ENCODE measurements at regions not wholly inside any gene's neighbourhood (a gene's known extent, or its start where the extent isn't known, plus 50 kb on each side); places are given as distances from the start of the nearest gene placed in this dataset.

GRCh38 chr2:821546-821945, 129.1 kb upstream of the SNTG2 start:
- DNase-seq = no peak

GRCh38 chr2:819601-820000, 131.0 kb upstream of the SNTG2 start:
- DNase-seq = no peak

- DNase-seq = no peak
Measured at GRCh38 chr2:819121-819520, 131.5 kb upstream of the SNTG2 start.

GRCh38 chr2:817336-818015, 133.2 kb upstream of the SNTG2 start:
- DNase-seq = no peak

- DNase-seq = no peak
Measured at GRCh38 chr2:816278-816677, 134.4 kb upstream of the SNTG2 start.

- DNase-seq = no peak
Measured at GRCh38 chr2:810397-810796, 133.2 kb upstream of the TMEM18 start.

- no peak for DNase-seq
Measured at GRCh38 chr2:807300-807699, 130.1 kb upstream of the TMEM18 start.

GRCh38 chr2:805664-806063, 128.5 kb upstream of the TMEM18 start:
- no peak for DNase-seq

- DNase-seq = no peak
Measured at GRCh38 chr2:797993-798392, 120.8 kb upstream of the TMEM18 start.

GRCh38 chr2:797556-797955, 120.3 kb upstream of the TMEM18 start:
- DNase-seq = no peak

- no peak for DNase-seq
Measured at GRCh38 chr2:796141-796985, 119.2 kb upstream of the TMEM18 start.

- DNase-seq = no peak
Measured at GRCh38 chr2:795531-796041, 118.4 kb upstream of the TMEM18 start.

- DNase-seq = no peak
Measured at GRCh38 chr2:794554-795241, 117.5 kb upstream of the TMEM18 start.

- DNase-seq = no peak
Measured at GRCh38 chr2:793236-793635, 116.0 kb upstream of the TMEM18 start.

- DNase-seq = no peak
Measured at GRCh38 chr2:792687-793086, 115.5 kb upstream of the TMEM18 start.

- no peak for DNase-seq
Measured at GRCh38 chr2:790634-791245, 113.5 kb upstream of the TMEM18 start.

GRCh38 chr2:790081-790480, 112.9 kb upstream of the TMEM18 start:
- no peak for DNase-seq

GRCh38 chr2:789529-789928, 112.3 kb upstream of the TMEM18 start:
- DNase-seq = no peak

- DNase-seq = no peak
Measured at GRCh38 chr2:788227-789032, 111.2 kb upstream of the TMEM18 start.

GRCh38 chr2:784753-785152, 107.5 kb upstream of the TMEM18 start:
- no peak for DNase-seq

GRCh38 chr2:780581-780980, 103.4 kb upstream of the TMEM18 start:
- no peak for DNase-seq

- no peak for DNase-seq
Measured at GRCh38 chr2:780002-780401, 102.8 kb upstream of the TMEM18 start.
